Loucy (cell line): ENCODE measurements at regions not wholly inside any gene's neighbourhood (a gene's known extent, or its start where the extent isn't known, plus 50 kb on each side); places are given as distances from the start of the nearest gene placed in this dataset.
A peak's percentile ranks its signal among the peaks of the same experiment; 100 is the strongest.

Experiments
- H2AFZ ChIP-seq: fragments of 200-600 bp; sonication (generic); 2 replicates; pipeline ENCODE4 v1.6.0; 2016; ENCODE audit warnings: antibody characterized with exemption, mild to moderate bottlenecking, low read length, moderate library complexity
- H3F3A ChIP-seq: fragments of 200-600 bp; 2 replicates; pipeline ENCODE4 v1.6.0; 2016; ENCODE audit warnings: antibody characterized with exemption, low read depth, mild to moderate bottlenecking
- H3K27me3 ChIP-seq: fragments of 200-600 bp; sonication (generic); 2 replicates; pipeline ENCODE4 v1.6.1; 2014; ENCODE audit warnings: low read length, mild to moderate bottlenecking; ENCODE audit not compliant: insufficient read depth, poor library complexity, severe bottlenecking
- H3K36me3 ChIP-seq: fragments of 200-600 bp; sonication (generic); 2 replicates; pipeline ENCODE4 v1.6.1; 2016; ENCODE audit warnings: low read length; ENCODE audit not compliant: insufficient read depth
- H3K4me1 ChIP-seq: fragments of 200-600 bp; sonication (generic); 2 replicates; pipeline ENCODE4 v1.5.1; 2014; ENCODE audit warnings: low read length, mild to moderate bottlenecking; ENCODE audit not compliant: insufficient read depth, poor library complexity, severe bottlenecking
- H3K4me2 ChIP-seq: fragments of 200-600 bp; sonication (generic); 2 replicates; pipeline ENCODE4 v1.6.0; 2014; ENCODE audit warnings: antibody characterized with exemption, low read length, low read depth, mild to moderate bottlenecking; ENCODE audit not compliant: poor library complexity, severe bottlenecking
- H3K4me3 ChIP-seq: fragments of 200-600 bp; sonication (generic); 2 replicates; pipeline ENCODE4 v1.5.1; 2014; ENCODE audit warnings: low read length, mild to moderate bottlenecking, mixed read lengths; ENCODE audit not compliant: poor library complexity, severe bottlenecking
- H3K79me2 ChIP-seq: fragments of 200-600 bp; sonication (generic); 2 replicates; pipeline ENCODE4 v1.6.1; 2014; ENCODE audit warnings: low read length; ENCODE audit not compliant: insufficient read depth
- H3K9ac ChIP-seq: fragments of 200-600 bp; sonication (generic); 2 replicates; pipeline ENCODE4 v1.6.0; 2014; ENCODE audit warnings: mild to moderate bottlenecking, low read depth, low read length, moderate library complexity; ENCODE audit not compliant: poor library complexity, severe bottlenecking
- H3K9me2 ChIP-seq: fragments of 200-600 bp; sonication (generic); replicated peaks from 2 replicates; pipeline ENCODE4 v1.6.1; 2016; ENCODE audit warnings: low read depth, low read length, mixed read lengths
- H3K9me3 ChIP-seq: fragments of 200-600 bp; sonication (generic); 2 replicates; pipeline ENCODE4 v1.6.1; 2014; ENCODE audit warnings: mild to moderate bottlenecking, antibody characterized with exemption, low read length, low read depth; ENCODE audit not compliant: insufficient read depth
- H4K20me1 ChIP-seq: fragments of 200-600 bp; sonication (generic); 2 replicates; pipeline ENCODE4 v1.6.0; 2014; ENCODE audit warnings: antibody characterized with exemption, low read length, mild to moderate bottlenecking; ENCODE audit not compliant: insufficient read depth, poor library complexity, severe bottlenecking
- CTCF ChIP-seq: fragments of 200-600 bp; sonication (generic); conservative IDR thresholded peaks from 2 replicates; pipeline ENCODE4 v1.5.1; 2014; ENCODE audit warnings: mild to moderate bottlenecking, antibody characterized with exemption, low read length
- EZH2phosphoT487 ChIP-seq: fragments of 200-600 bp; IDR thresholded peaks from 2 replicates; pipeline ENCODE4 v1.6.1; 2018; ENCODE audit warnings: antibody characterized with exemption, mild to moderate bottlenecking, moderate library complexity, borderline replicate concordance

DNA sequence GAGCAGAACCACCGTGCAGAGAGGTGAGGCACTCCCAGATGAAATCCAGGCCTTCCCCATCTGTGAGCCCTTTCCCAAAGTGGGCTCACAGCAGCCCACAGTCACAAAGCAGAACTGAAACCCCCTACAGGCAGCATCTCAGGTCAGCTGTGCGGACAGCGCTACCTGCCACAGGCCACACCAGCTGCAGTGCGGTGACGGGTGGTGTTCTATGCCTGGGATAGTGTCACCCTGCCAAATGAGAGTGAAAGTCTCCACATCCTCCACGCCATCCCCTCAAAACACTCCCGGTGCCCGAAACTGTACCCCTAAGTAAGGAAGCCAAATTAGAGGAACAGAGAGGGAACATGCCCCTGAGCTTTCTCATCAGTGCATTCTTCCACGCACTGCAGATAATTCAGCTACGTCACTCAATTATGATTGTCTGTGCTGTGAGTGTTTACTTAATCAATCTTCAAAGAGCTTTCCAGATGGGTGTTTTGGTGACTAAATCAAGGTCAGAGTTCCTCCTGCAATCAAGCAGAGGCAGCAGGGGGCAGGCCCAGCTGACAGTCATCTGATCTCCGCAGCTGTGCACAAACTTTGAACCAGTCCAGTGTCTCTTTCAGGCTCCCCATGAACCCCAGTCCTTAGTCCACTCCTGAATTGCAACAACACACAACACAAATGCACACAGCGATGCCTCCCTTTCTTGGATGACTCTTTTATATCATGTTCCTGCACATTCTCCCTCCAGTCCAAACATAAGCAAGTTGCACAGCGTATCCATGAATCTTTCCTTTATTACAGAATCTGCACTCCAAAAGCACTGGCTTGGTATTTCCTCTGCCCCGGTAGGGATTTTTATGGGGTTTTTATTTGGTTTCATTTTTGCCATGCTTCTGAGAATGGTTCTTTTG, 150.0 kb downstream of the TOMM20 start:
- no peak overlapping the region for H2AFZ ChIP-seq
- TF ChIP-seq EZH2phosphoT487 (no peak), CTCF (no peak)
- H3K4me1 ChIP-seq, result peaks cover 87% of the 10 kb centered on the region
- H3K9ac ChIP-seq, result peak overlapping the region; percentile 78
- H3F3A ChIP-seq, result no peaks in the 10 kb centered on the region; the same call in 1 of the 2 replicates
- H3K36me3 ChIP-seq, result no peaks in the 10 kb centered on the region
- no peaks in the 10 kb centered on the region for H3K27me3 ChIP-seq
- peak overlapping the region; percentile 63 for H3K4me3 ChIP-seq
- H3K9me3 ChIP-seq, result no peaks in the 10 kb centered on the region
- no peaks in the 10 kb centered on the region for H3K9me2 ChIP-seq
- peaks cover 21% of the 10 kb centered on the region for H3K79me2 ChIP-seq
- H4K20me1 ChIP-seq, result no peaks in the 10 kb centered on the region
- H3K4me2 ChIP-seq, result peak overlapping the region; percentile 69

DNA sequence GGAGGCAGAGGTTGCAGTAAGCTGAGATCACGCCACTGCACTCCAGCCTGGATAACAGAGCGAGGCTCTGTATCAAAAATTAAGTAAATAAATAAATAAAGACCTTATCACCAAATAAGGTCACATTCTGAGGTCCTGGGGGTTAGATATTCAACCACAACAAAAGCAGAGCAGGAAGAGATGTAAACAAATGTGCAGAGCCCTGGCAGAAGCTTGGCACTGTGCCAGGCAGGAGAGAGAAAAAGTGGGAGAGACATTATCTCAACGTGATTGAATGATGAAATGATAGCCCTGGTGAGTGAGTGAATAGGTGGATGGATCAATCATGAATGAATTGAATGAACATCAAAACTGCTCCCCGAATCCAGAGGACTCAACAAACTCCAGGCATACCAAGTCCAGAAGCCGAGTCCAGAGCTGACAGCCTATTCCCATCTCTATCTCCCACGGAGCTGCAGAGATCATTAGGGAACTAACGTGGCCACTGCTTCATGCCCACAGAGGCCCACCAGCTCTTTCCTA, 150.7 kb downstream of the TOMM20 start:
- Histone ChIP-seq H3K9me3 (no peaks in the 10 kb centered on the region), H3F3A (no peaks in the 10 kb centered on the region; the same call in 1 of the 2 replicates), H3K9me2 (no peaks in the 10 kb centered on the region), H3K27me3 (no peaks in the 10 kb centered on the region), H2AFZ (no peak overlapping the region), H4K20me1 (no peaks in the 10 kb centered on the region), H3K36me3 (no peaks in the 10 kb centered on the region), H3K79me2 (peaks cover 21% of the 10 kb centered on the region), H3K4me1 (peaks cover 94% of the 10 kb centered on the region), H3K9ac (peak overlapping the region; percentile 78), H3K4me2 (peak overlapping the region; percentile 69), H3K4me3 (peak overlapping the region; percentile 63)
- TF ChIP-seq CTCF (no peak), EZH2phosphoT487 (no peak)

- Histone ChIP-seq H3K79me2 (peaks cover 21% of the 10 kb centered on the region), H3K36me3 (no peaks in the 10 kb centered on the region), H4K20me1 (no peaks in the 10 kb centered on the region), H3K9me2 (no peaks in the 10 kb centered on the region), H2AFZ (no peak overlapping the region), H3K4me2 (no peak overlapping the region), H3K27me3 (no peaks in the 10 kb centered on the region), H3K9ac (no peak overlapping the region), H3K4me3 (no peak overlapping the region), H3K4me1 (peaks cover 96% of the 10 kb centered on the region), H3K9me3 (no peaks in the 10 kb centered on the region), H3F3A (no peaks in the 10 kb centered on the region; the same call in 1 of the 2 replicates)
- no peak for TF ChIP-seq EZH2phosphoT487
- no peak for TF ChIP-seq CTCF
Observed at GRCh38 chr1:234976861-234977680, 151.6 kb downstream of the TOMM20 start.
